Fibroblast of skin of right quadriceps (primary cell): ENCODE measurements at regions not wholly inside any gene's neighbourhood (a gene's known extent, or its start where the extent isn't known, plus 50 kb on each side); places are given as distances from the start of the nearest gene placed in this dataset.

ENCODE experiments used
- DNase-seq: peaks from one replicate; pipeline ENCODE4 v3.0.0-alpha.2; 2013

GRCh38 chr9:126017758-126018157 lies 270.6 kb downstream of the PBX3 start:
- DNase-seq: no peak

GRCh38 chr9:126020836-126021235 lies 273.7 kb downstream of the PBX3 start:
- no peak for DNase-seq

GRCh38 chr9:126023962-126024361 lies 276.8 kb downstream of the PBX3 start:
- DNase-seq: no peak

- DNase-seq: no peak
Measured at GRCh38 chr9:126024581-126025230, 277.5 kb downstream of the PBX3 start.

GRCh38 chr9:126025991-126026390 lies 278.8 kb downstream of the PBX3 start:
- no peak for DNase-seq

GRCh38 chr9:126027566-126027965 lies 280.4 kb downstream of the PBX3 start:
- DNase-seq: no peak

GRCh38 chr9:126028746-126029145 lies 281.6 kb downstream of the PBX3 start:
- DNase-seq: no peak

- DNase-seq: no peak
Measured at GRCh38 chr9:126030716-126031115, 283.5 kb downstream of the PBX3 start.

- DNase-seq: no peak
Measured at GRCh38 chr9:126031116-126031515, 283.9 kb downstream of the PBX3 start.

- DNase-seq: no peak
Measured at GRCh38 chr9:126032135-126032534, 285.0 kb downstream of the PBX3 start.

- DNase-seq: no peak
Measured at GRCh38 chr9:126033318-126033717, 286.1 kb downstream of the PBX3 start.

- no peak for DNase-seq
Measured at GRCh38 chr9:126033956-126034355, 286.8 kb downstream of the PBX3 start.

- no peak for DNase-seq
Measured at GRCh38 chr9:126036881-126037291, 289.7 kb downstream of the PBX3 start.

- no peak for DNase-seq
Measured at GRCh38 chr9:126038790-126039189, 287.8 kb upstream of the MVB12B start.

GRCh38 chr9:126043681-126044080 lies 282.9 kb upstream of the MVB12B start:
- DNase-seq: no peak

GRCh38 chr9:126049088-126049487 lies 277.5 kb upstream of the MVB12B start:
- DNase-seq: no peak

- DNase-seq: no peak
Measured at GRCh38 chr9:126049896-126050604, 276.6 kb upstream of the MVB12B start.

GRCh38 chr9:126050605-126050990 lies 276.0 kb upstream of the MVB12B start:
- DNase-seq: no peak

GRCh38 chr9:126051446-126052130 lies 275.0 kb upstream of the MVB12B start:
- no peak for DNase-seq

GRCh38 chr9:126052791-126053190 lies 273.8 kb upstream of the MVB12B start:
- no peak for DNase-seq

GRCh38 chr9:126053913-126054312 lies 272.7 kb upstream of the MVB12B start:
- no peak for DNase-seq

GRCh38 chr9:126055381-126055985 lies 271.1 kb upstream of the MVB12B start:
- DNase-seq: peak; percentile 79

GRCh38 chr9:126056312-126057021 lies 270.2 kb upstream of the MVB12B start:
- DNase-seq: no peak
